ENCODE measurements at regions not wholly inside any gene's neighbourhood (a gene's known extent, or its start where the extent isn't known, plus 50 kb on each side); places are given as distances from the start of the nearest gene placed in this dataset.

GRCh38 chr3:34264337-34265041 is 466.1 kb downstream of the PDCD6IP start:
- no peak for TF ChIP-seq CTCF (IDR thresholded peaks at IDR 0.05)
- no peak for TF ChIP-seq POLR2A (IDR thresholded peaks at IDR 0.05)
- 70 to 73% methylated on average over 5 of the region's 5 CpGs for WGBS, 2 donors
- H3K36me3 ChIP-seq, result no peaks in the 10 kb centered on the region
- no peaks in the 10 kb centered on the region for H3K4me1 ChIP-seq
- H3K9me3 ChIP-seq, result no peaks in the 10 kb centered on the region
- no peak overlapping the region for H3K4me3 ChIP-seq (replicated peaks in 1 of 3)
- DNase-seq, result no peak
- H3K27me3 ChIP-seq, result no peaks in the 10 kb centered on the region
- intact Hi-C loops (cut with DNase I), result no loop called here
- H3K27ac ChIP-seq, result no peak overlapping the region

- intact Hi-C loops (cut with DNase I), result no loop called here
- no peaks in the 10 kb centered on the region for H3K4me1 ChIP-seq
- H3K27ac ChIP-seq, result no peak overlapping the region
- no peaks in the 10 kb centered on the region for H3K9me3 ChIP-seq
- H3K4me3 ChIP-seq (replicated peaks in 1 of 3), result no peak overlapping the region
- no peaks in the 10 kb centered on the region for H3K27me3 ChIP-seq
- no peaks in the 10 kb centered on the region for H3K36me3 ChIP-seq
- TF ChIP-seq CTCF (IDR thresholded peaks at IDR 0.05), result no peak
- no peak for TF ChIP-seq POLR2A (IDR thresholded peaks at IDR 0.05)
- DNase-seq, result no peak
These were observed 468.7 kb downstream of the PDCD6IP start for GRCh38 chr3:34267088-34267487.

- DNase-seq, result no peak
- no peak overlapping the region for H3K4me3 ChIP-seq (replicated peaks in 1 of 3)
- no peaks in the 10 kb centered on the region for H3K4me1 ChIP-seq
- intact Hi-C loops (cut with DNase I), result no loop called here
- H3K36me3 ChIP-seq, result no peaks in the 10 kb centered on the region
- H3K27me3 ChIP-seq, result no peaks in the 10 kb centered on the region
- 70 to 77% methylated on average over 4 of the region's 4 CpGs for WGBS, 2 donors
- no peaks in the 10 kb centered on the region for H3K9me3 ChIP-seq
- no peak for TF ChIP-seq POLR2A (IDR thresholded peaks at IDR 0.05)
- no peak for TF ChIP-seq CTCF (IDR thresholded peaks at IDR 0.05)
- H3K27ac ChIP-seq, result no peak overlapping the region
These were observed 469.7 kb downstream of the PDCD6IP start for GRCh38 chr3:34268032-34268709.

GRCh38 chr3:34275811-34276210 is 477.4 kb downstream of the PDCD6IP start:
- Histone ChIP-seq H3K27me3 (no peaks in the 10 kb centered on the region), H3K4me1 (no peaks in the 10 kb centered on the region), H3K36me3 (no peaks in the 10 kb centered on the region), H3K4me3 (replicated peaks in 1 of 3) (no peak overlapping the region), H3K27ac (no peak overlapping the region), H3K9me3 (no peaks in the 10 kb centered on the region)
- intact Hi-C loops (cut with DNase I), result no loop called here
- TF ChIP-seq CTCF (IDR thresholded peaks at IDR 0.05) (no peak), POLR2A (IDR thresholded peaks at IDR 0.05) (no peak)
- DNase-seq, result no peak
- WGBS, 2 donors, result 75 to 76% methylated on average over 2 of the region's 2 CpGs

- Histone ChIP-seq H3K4me1 (no peaks in the 10 kb centered on the region), H3K27ac (no peak overlapping the region), H3K27me3 (no peaks in the 10 kb centered on the region), H3K4me3 (replicated peaks in 1 of 3) (no peak overlapping the region), H3K36me3 (no peaks in the 10 kb centered on the region), H3K9me3 (no peaks in the 10 kb centered on the region)
- intact Hi-C loops (cut with DNase I), result no loop called here
- no peak for DNase-seq
- no peak for TF ChIP-seq POLR2A (IDR thresholded peaks at IDR 0.05)
- no peak for TF ChIP-seq CTCF (IDR thresholded peaks at IDR 0.05)
These were observed 477.9 kb downstream of the PDCD6IP start for GRCh38 chr3:34276342-34276741.
